GM23338 (cell line): ENCODE measurements at regions not wholly inside any gene's neighbourhood (a gene's known extent, or its start where the extent isn't known, plus 50 kb on each side); places are given as distances from the start of the nearest gene placed in this dataset.

Experiments used
- ATAC-seq: fragments of 200-7000 bp; cut with Tn5 transposase; 3 replicates; pipeline ENCODE4 v1.9.1; 2020
- DNase-seq: peaks from one replicate; pipeline ENCODE4 v3.0.0-alpha.2; 2015; ENCODE audit warnings: low spot score
- H2AFZ ChIP-seq: fragments of 200-600 bp; sonication (generic); 2 replicates; pipeline ENCODE4 v1.8.0; 2016; ENCODE audit warnings: antibody characterized with exemption, mild to moderate bottlenecking, moderate library complexity
- H3F3A ChIP-seq: fragments of 200-600 bp; sonication (generic); replicated peaks from 2 replicates; pipeline ENCODE4 v1.8.0; 2017; ENCODE audit warnings: antibody characterized with exemption, mixed run types, low read depth
- H3K27ac ChIP-seq: fragments of 200-600 bp; sonication (generic); 2 replicates; pipeline ENCODE4 v1.6.1; 2016; ENCODE audit warnings: low read depth
- H3K27me3 ChIP-seq: fragments of 200-600 bp; sonication (generic); 2 replicates; pipeline ENCODE4 v1.8.0; 2016; ENCODE audit warnings: mild to moderate bottlenecking, mixed run types, moderate library complexity; ENCODE audit not compliant: insufficient read depth
- H3K36me3 ChIP-seq: fragments of 200-600 bp; sonication (generic); 2 replicates; pipeline ENCODE4 v1.8.0; 2016; ENCODE audit warnings: mild to moderate bottlenecking; ENCODE audit not compliant: insufficient read depth
- H3K4me1 ChIP-seq: fragments of 200-600 bp; sonication (generic); 2 replicates; pipeline ENCODE4 v1.8.0; 2016; ENCODE audit warnings: mild to moderate bottlenecking, moderate library complexity; ENCODE audit not compliant: insufficient read depth
- H3K4me2 ChIP-seq: fragments of 200-600 bp; sonication (generic); 2 replicates; pipeline ENCODE4 v1.7.1; 2017; ENCODE audit warnings: mixed run types
- H3K4me3 ChIP-seq: fragments of 200-600 bp; sonication (generic); 2 replicates; pipeline ENCODE4 v1.6.1; 2016; ENCODE audit warnings: mixed run types
- H3K79me2 ChIP-seq: fragments of 200-600 bp; sonication (generic); replicated peaks from 2 replicates; pipeline ENCODE4 v1.8.0; 2017; ENCODE audit warnings: mild to moderate bottlenecking; ENCODE audit not compliant: insufficient read depth
- H3K9me2 ChIP-seq: fragments of 200-600 bp; sonication (generic); 2 replicates; pipeline ENCODE4 v1.8.0; 2017; ENCODE audit not compliant: insufficient read depth
- H4K20me1 ChIP-seq: fragments of 200-600 bp; sonication (generic); replicated peaks from 2 replicates; pipeline ENCODE4 v1.8.0; 2017; ENCODE audit warnings: mild to moderate bottlenecking; ENCODE audit not compliant: insufficient read depth
- H3K27ac Mint-ChIP-seq: 2 replicates; pipeline ENCODE4 v1.8.0; 2020; ENCODE audit warnings: inconsistent platforms, mild to moderate bottlenecking, moderate library complexity, mixed read lengths
- H3K27me3 Mint-ChIP-seq: 3 replicates; pipeline ENCODE4 v1.8.0; 2022; ENCODE audit warnings: low read depth, mild to moderate bottlenecking, moderate library complexity, mixed read lengths, inconsistent platforms; ENCODE audit not compliant: insufficient read depth, poor library complexity
- H3K36me3 Mint-ChIP-seq: 3 replicates; pipeline ENCODE4 v1.8.0; 2021; ENCODE audit warnings: low read depth, mild to moderate bottlenecking, inconsistent platforms, moderate library complexity, mixed read lengths
- H3K4me1 Mint-ChIP-seq: 3 replicates; pipeline ENCODE4 v1.8.0; 2020; ENCODE audit warnings: mild to moderate bottlenecking, inconsistent platforms, mixed read lengths
- H3K4me3 Mint-ChIP-seq: 3 replicates; pipeline ENCODE4 v1.8.0; 2021; ENCODE audit warnings: moderate library complexity, mild to moderate bottlenecking, inconsistent platforms, mixed read lengths
- H3K9me3 Mint-ChIP-seq: 3 replicates; pipeline ENCODE4 v1.8.0; 2020; ENCODE audit warnings: moderate library complexity, mild to moderate bottlenecking, inconsistent platforms, mixed read lengths
- JUNB ChIP-seq: IDR thresholded peaks from one replicate; pipeline ENCODE4 v1.6.1; 2016; ENCODE audit warnings: antibody characterized with exemption; ENCODE audit not compliant: unreplicated experiment
- NANOG ChIP-seq: IDR thresholded peaks from 2 replicates; pipeline ENCODE4 v1.6.1; 2016; ENCODE audit warnings: antibody characterized with exemption, borderline replicate concordance
- POLR2AphosphoS5 ChIP-seq: IDR thresholded peaks from 2 replicates; pipeline ENCODE4 v1.6.1; 2016; ENCODE audit warnings: antibody characterized with exemption, low read depth
- TF ChIP-seq, protein P1 (sequence below): IDR thresholded peaks from one replicate; pipeline ENCODE4 v1.6.1; 2018; ENCODE audit warnings: antibody characterized with exemption; ENCODE audit not compliant: unreplicated experiment
- TF ChIP-seq, protein P2 (sequence below), 2 experiments: fragments of 200-600 bp in 1 of 2; sonication (generic) in 1 of 2; conservative IDR thresholded peaks; 2 replicates each; pipeline versions ENCODE4 v1.5.1 to v1.6.1; 2016 to 2017; ENCODE audit warnings: antibody characterized with exemption in 2 of 2, low read depth in 2 of 2, mild to moderate bottlenecking in 2 of 2, moderate library complexity in 1 of 2

DNA sequence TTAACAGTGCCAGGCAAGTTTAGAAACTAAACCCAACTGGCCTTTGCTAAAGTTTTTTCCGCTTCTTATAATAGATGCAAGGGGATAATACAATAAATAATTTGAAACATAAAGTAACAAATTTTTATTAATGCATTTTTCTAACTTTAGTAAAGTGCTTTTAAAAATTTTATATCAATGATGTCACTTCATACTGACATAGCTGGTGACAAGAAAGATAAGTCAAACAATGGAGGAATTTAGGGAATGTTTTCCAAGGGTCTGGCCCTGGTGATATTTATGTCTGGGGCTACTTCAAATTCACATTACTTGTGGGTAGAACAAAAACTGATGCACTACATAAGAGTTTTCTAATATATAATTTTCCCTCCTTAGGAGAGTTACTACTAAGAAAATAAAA, 61.2 kb upstream of the CBLN2 start (continued):
- TF ChIP-seq POLR2AphosphoS5 (no peak), NANOG (no peak)
- TF ChIP-seq, protein P1, sequence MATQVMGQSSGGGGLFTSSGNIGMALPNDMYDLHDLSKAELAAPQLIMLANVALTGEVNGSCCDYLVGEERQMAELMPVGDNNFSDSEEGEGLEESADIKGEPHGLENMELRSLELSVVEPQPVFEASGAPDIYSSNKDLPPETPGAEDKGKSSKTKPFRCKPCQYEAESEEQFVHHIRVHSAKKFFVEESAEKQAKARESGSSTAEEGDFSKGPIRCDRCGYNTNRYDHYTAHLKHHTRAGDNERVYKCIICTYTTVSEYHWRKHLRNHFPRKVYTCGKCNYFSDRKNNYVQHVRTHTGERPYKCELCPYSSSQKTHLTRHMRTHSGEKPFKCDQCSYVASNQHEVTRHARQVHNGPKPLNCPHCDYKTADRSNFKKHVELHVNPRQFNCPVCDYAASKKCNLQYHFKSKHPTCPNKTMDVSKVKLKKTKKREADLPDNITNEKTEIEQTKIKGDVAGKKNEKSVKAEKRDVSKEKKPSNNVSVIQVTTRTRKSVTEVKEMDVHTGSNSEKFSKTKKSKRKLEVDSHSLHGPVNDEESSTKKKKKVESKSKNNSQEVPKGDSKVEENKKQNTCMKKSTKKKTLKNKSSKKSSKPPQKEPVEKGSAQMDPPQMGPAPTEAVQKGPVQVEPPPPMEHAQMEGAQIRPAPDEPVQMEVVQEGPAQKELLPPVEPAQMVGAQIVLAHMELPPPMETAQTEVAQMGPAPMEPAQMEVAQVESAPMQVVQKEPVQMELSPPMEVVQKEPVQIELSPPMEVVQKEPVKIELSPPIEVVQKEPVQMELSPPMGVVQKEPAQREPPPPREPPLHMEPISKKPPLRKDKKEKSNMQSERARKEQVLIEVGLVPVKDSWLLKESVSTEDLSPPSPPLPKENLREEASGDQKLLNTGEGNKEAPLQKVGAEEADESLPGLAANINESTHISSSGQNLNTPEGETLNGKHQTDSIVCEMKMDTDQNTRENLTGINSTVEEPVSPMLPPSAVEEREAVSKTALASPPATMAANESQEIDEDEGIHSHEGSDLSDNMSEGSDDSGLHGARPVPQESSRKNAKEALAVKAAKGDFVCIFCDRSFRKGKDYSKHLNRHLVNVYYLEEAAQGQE, result no peak
- TF ChIP-seq, protein P2, sequence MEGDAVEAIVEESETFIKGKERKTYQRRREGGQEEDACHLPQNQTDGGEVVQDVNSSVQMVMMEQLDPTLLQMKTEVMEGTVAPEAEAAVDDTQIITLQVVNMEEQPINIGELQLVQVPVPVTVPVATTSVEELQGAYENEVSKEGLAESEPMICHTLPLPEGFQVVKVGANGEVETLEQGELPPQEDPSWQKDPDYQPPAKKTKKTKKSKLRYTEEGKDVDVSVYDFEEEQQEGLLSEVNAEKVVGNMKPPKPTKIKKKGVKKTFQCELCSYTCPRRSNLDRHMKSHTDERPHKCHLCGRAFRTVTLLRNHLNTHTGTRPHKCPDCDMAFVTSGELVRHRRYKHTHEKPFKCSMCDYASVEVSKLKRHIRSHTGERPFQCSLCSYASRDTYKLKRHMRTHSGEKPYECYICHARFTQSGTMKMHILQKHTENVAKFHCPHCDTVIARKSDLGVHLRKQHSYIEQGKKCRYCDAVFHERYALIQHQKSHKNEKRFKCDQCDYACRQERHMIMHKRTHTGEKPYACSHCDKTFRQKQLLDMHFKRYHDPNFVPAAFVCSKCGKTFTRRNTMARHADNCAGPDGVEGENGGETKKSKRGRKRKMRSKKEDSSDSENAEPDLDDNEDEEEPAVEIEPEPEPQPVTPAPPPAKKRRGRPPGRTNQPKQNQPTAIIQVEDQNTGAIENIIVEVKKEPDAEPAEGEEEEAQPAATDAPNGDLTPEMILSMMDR (conservative IDR thresholded peaks at IDR 0.05; ENCODE audit: low read depth in 2 of 2), result no peak

DNA sequence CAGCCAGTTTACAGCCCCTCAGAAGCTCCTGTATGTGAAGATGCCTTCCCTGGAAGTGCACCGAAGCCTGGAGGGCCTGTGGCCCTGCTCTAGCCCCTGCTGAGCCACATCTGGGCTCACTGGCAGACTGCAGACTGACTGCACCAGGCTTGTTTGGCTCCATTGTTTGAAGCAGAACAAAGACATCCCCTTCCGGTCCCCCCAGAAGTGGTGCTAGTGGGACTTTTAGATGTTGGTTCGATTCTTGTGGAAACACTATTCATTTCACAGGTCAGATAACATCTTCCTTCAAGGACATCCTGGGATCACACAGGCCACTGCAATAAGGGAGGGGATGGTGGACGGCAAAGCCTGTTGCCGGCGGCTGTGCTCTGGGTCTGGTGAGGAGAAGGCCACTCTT, 57.8 kb upstream of the CBLN2 start:
- no peak for ATAC-seq
- H3K4me3 ChIP-seq, result no peak overlapping the region
- Mint-ChIP-seq H3K4me3 (no peak overlapping the region), H3K36me3 (peaks cover 24% of the 10 kb centered on the region), H3K27ac (no peak overlapping the region), H3K27me3 (peaks cover 2% of the 10 kb centered on the region), H3K4me1 (no peaks in the 10 kb centered on the region), H3K9me3 (peaks cover 97% of the 10 kb centered on the region)
- no peaks in the 10 kb centered on the region for H3K4me1 ChIP-seq
- no peaks in the 10 kb centered on the region for H3K79me2 ChIP-seq
- DNase-seq, result no peak
- no peak overlapping the region for H3K27ac ChIP-seq
- H3K27me3 ChIP-seq, result no peaks in the 10 kb centered on the region
- TF ChIP-seq JUNB, result no peak
- TF ChIP-seq, protein P1, result no peak
- no peaks in the 10 kb centered on the region for H4K20me1 ChIP-seq
- no peaks in the 10 kb centered on the region for H3K36me3 ChIP-seq
- H3K9me2 ChIP-seq, result no peaks in the 10 kb centered on the region
- no peak overlapping the region for H3K4me2 ChIP-seq
- H3F3A ChIP-seq, result no peaks in the 10 kb centered on the region
- H2AFZ ChIP-seq, result no peak overlapping the region
